A549 (cell line): ENCODE measurements at regions not wholly inside any gene's neighbourhood (a gene's known extent, or its start where the extent isn't known, plus 50 kb on each side); places are given as distances from the start of the nearest gene placed in this dataset.
A peak's percentile ranks its signal among the peaks of the same experiment; 100 is the strongest.

Source experiments
- ATAC-seq, 2 experiments: fragments of 200-7000 bp in 1 of 2; fragments of >200 bp in 1 of 2; cut with Nextera tagmentation in 1 of 2; cut with Tn5 transposase in 1 of 2; 3 replicates each; pipeline versions ENCODE4 v1.8.0 to v1.9.1; 2018 to 2020; ENCODE audit warnings: mild to moderate bottlenecking in 1 of 2, moderate library complexity in 1 of 2
- CTCF ChIA-PET: fragments of 300-600 bp; sonication (Branson Sonifier 250); formaldehyde crosslinking; extraction: SDS; loops from one replicate; lab custom pipeline; 2021; ENCODE audit warnings: antibody characterized with exemption, inconsistent platforms; lab: Yijun Ruan, JAX
- POLR2A ChIA-PET: fragments of 350-600 bp; formaldehyde crosslinking; extraction: SDS; loops from one replicate; lab custom pipeline; 2021; ENCODE audit warnings: antibody characterized with exemption, inconsistent platforms; lab: Yijun Ruan, JAX
- DNase-seq, 2 experiments: peaks; one replicate each; pipeline versions ENCODE4 v3.0.0 to v3.0.0-alpha.2; 2011 to 2016; ENCODE audit warnings: low read depth in 1 of 2, low spot score in 1 of 2
- FAIRE-seq: peaks from 2 replicates; lab custom pipeline; 2011; peaks lifted over from hg19 to GRCh38; lab: Jason Lieb, UNC
- H3K27ac ChIP-seq, 2 experiments: fragments of >200 bp; sonication (Bioruptor Twin); formaldehyde crosslinking; 3 replicates each; pipeline ENCODE4 v1.5.1; 2016 to 2017
- H3K4me1 ChIP-seq: fragments of >200 bp; sonication (Bioruptor Twin); formaldehyde crosslinking; 3 replicates; pipeline ENCODE4 v1.6.1; 2016
- H3K4me2 ChIP-seq: fragments of >200 bp; sonication (Bioruptor Twin); formaldehyde crosslinking; 3 replicates; pipeline ENCODE4 v1.6.1; 2016
- H3K4me3 ChIP-seq: fragments of >200 bp; sonication (Bioruptor Twin); formaldehyde crosslinking; 3 replicates; pipeline ENCODE4 v1.5.1; 2016
- H3K9me3 ChIP-seq: fragments of >200 bp; sonication (Bioruptor Twin); formaldehyde crosslinking; 3 replicates; pipeline ENCODE4 v1.6.1; 2016
- CBX8 ChIP-seq: fragments of 200-600 bp; sonication (generic); IDR thresholded peaks from 2 replicates; pipeline ENCODE4 v1.6.1; 2016
- CHD2 ChIP-seq: fragments of 150-350 bp; IDR thresholded peaks from 2 replicates; pipeline ENCODE4 v1.6.1; 2014; ENCODE audit warnings: low read length; ENCODE audit not compliant: partially characterized antibody
- EHF ChIP-seq: fragments of 250-450 bp; sonication (Bioruptor Pico); IDR thresholded peaks from 2 replicates; pipeline ENCODE4 v1.5.0; 2020; ENCODE audit warnings: mild to moderate bottlenecking
- FOSL2 ChIP-seq, 2 experiments: fragments of 450-650 bp in 1 of 2; fragments of >200 bp in 1 of 2; sonication (Bioruptor Twin) in 1 of 2; formaldehyde crosslinking; IDR thresholded peaks; 2 replicates each; pipeline versions ENCODE4 v1.5.0 to v1.6.1; 2016 to 2020; ENCODE audit warnings: mild to moderate bottlenecking in 1 of 2, moderate library complexity in 1 of 2
- HDAC2 ChIP-seq: fragments of 200-600 bp; sonication (generic); IDR thresholded peaks from 2 replicates; pipeline ENCODE4 v1.6.1; 2016
- HEYL ChIP-seq: fragments of 250-450 bp; sonication (Bioruptor Pico); IDR thresholded peaks from 2 replicates; pipeline ENCODE4 v1.8.0; 2021; ENCODE audit warnings: mild to moderate bottlenecking, moderate library complexity
- JUNB ChIP-seq: fragments of >200 bp; sonication (Bioruptor Twin); formaldehyde crosslinking; IDR thresholded peaks from 2 replicates; pipeline ENCODE4 v1.6.1; 2016
- PHF8 ChIP-seq: fragments of 200-600 bp; sonication (generic); IDR thresholded peaks from 2 replicates; pipeline ENCODE4 v1.6.1; 2016; ENCODE audit warnings: low read depth, mild to moderate bottlenecking, antibody characterized with exemption, moderate library complexity, borderline replicate concordance
- POLR2AphosphoS2 ChIP-seq: conservative IDR thresholded peaks from 2 replicates; pipeline ENCODE4 v1.6.1; 2012; ENCODE audit warnings: low read length, improper control_type of control experiment, inconsistent platforms
- RNF2 ChIP-seq: fragments of 200-600 bp; sonication (generic); IDR thresholded peaks from 2 replicates; pipeline ENCODE4 v1.6.1; 2016; ENCODE audit warnings: low read depth, mild to moderate bottlenecking, antibody characterized with exemption, moderate library complexity, borderline replicate concordance
- TFCP2L1 ChIP-seq: fragments of 250-450 bp; sonication (Bioruptor Pico); IDR thresholded peaks from 2 replicates; pipeline ENCODE4 v1.5.0; 2021; ENCODE audit warnings: mild to moderate bottlenecking
- ZC3H11A ChIP-seq: fragments of 450-650 bp; IDR thresholded peaks from 2 replicates; pipeline ENCODE4 v1.6.1; 2014; ENCODE audit warnings: antibody characterized with exemption, mild to moderate bottlenecking
- ZNF302 ChIP-seq: fragments of 250-450 bp; sonication (Bioruptor Pico); IDR thresholded peaks from 2 replicates; pipeline ENCODE4 v1.9.0; 2021; ENCODE audit warnings: inconsistent platforms, mild to moderate bottlenecking, moderate library complexity
- ZSCAN20 ChIP-seq: fragments of 250-450 bp; sonication (Bioruptor Pico); IDR thresholded peaks from 2 replicates; pipeline ENCODE4 v1.8.0; 2022; ENCODE audit warnings: mild to moderate bottlenecking, moderate library complexity
- WGBS: methylation state at CpG from one replicate; pipeline ENCODE4 v1.1.6; 2017; ENCODE audit errors: missing lambda C conversion rate; 5-methylcytosine and 5-hydroxymethylcytosine counted together
- TF ChIP-seq, protein P1 (sequence below): IDR thresholded peaks from 2 replicates; pipeline ENCODE4 v1.6.1; 2012
- TF ChIP-seq, protein P2 (sequence below): fragments of 450-650 bp; IDR thresholded peaks from 2 replicates; pipeline ENCODE4 v1.6.1; 2014; ENCODE audit warnings: antibody characterized with exemption
- TF ChIP-seq, protein P3 (sequence below): fragments of >200 bp; sonication (Bioruptor Twin); formaldehyde crosslinking; IDR thresholded peaks from 2 replicates; pipeline ENCODE4 v1.6.1; 2016
- TF ChIP-seq, protein P4 (sequence below): IDR thresholded peaks from 2 replicates; pipeline ENCODE4 v1.6.1; 2012

DNA sequence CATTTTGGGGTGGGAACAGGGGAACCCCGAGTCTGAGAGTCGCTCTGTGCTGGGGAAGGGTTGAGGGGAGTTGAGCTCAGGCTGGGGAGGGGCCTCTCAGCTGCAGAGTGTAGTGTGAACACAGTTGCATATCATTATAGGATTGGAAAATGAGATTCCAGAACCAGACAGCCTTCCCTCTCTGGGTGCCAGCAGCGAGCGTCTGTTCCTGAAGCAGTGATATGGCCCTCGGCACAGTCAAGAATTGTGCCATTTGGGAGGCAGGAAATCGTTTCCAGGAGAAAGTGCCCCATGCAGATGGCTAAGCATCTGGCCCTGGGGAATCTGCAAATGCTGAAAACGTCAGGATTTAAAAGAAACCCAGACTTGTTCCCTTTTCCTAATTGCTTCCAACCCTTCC lies 70.4 kb upstream of the SFSWAP start:
- CTCF ChIA-PET, result no interaction called here
- ATAC-seq (no peak), DNase-seq (no peak), FAIRE-seq (no peak)
- H3K27ac ChIP-seq, result no peak overlapping the region
- 12% methylated on average over 7 of the region's 7 CpGs for WGBS
- no peak overlapping the region for H3K4me2 ChIP-seq
- POLR2A ChIA-PET, result no interaction called here
- no peaks in the 10 kb centered on the region for H3K9me3 ChIP-seq
- TF ChIP-seq ZNF302 (CRISPR knock-in tag) (no peak), PHF8 (no peak)
- H3K4me1 ChIP-seq, result no peaks in the 10 kb centered on the region
- no peak overlapping the region for H3K4me3 ChIP-seq

DNA sequence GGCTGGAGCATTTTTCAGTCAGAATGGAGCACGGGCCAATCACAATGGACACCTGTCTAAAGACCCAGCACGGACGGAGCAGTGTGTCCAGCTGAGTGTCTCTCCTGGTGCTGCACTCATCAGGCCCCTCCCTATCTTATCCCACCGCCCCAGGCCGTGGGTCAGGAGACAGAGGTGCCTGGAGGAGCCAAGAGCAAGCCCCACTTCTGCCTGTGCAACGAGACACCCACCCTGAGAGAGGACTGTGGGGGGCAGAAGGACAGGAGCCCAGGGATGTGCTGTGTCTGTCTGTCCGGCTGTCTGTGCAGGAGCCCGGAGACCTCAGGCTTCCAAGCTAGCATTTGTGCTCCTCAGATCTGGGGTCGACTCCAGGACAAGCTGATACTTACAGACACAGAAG lies 69.6 kb upstream of the SFSWAP start:
- FAIRE-seq (no peak), DNase-seq (no peak), ATAC-seq (peak in 1 of 2 experiments; percentile 7; a peak in 2 of 6 replicates)
- POLR2A ChIA-PET, result no interaction called here
- no peak overlapping the region for H3K4me2 ChIP-seq
- no peak for TF ChIP-seq CHD2
- H3K27ac ChIP-seq, result no peak overlapping the region
- CTCF ChIA-PET, result no interaction called here
- no peak overlapping the region for H3K4me3 ChIP-seq
- WGBS, result 30% methylated on average over 9 of the region's 9 CpGs
- H3K9me3 ChIP-seq, result no peaks in the 10 kb centered on the region
- no peaks in the 10 kb centered on the region for H3K4me1 ChIP-seq

DNA sequence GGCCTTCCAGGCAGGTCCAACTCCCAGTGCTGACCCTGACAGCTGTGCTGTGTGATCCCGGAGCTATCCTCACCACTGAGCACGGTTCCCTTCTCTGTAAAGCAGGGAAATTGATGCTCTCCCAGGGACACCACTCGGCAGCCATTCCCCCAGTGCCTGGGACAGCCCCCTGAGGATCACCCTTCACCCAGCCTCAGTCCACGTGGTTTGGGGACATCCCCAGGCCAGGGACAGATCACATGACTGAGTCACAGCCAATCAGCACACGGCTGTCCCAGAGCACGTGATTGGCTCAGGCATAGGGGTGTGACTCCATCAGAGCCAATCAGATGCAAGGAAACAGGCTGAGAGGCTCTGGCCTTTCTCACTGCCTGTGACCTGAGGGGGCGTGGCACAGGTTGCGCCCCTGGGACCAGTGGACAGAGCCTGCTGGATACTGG lies 68.8 kb upstream of the SFSWAP start:
- Histone ChIP-seq H3K4me1 (no peaks in the 10 kb centered on the region), H3K4me3 (no peak overlapping the region), H3K27ac (no peak overlapping the region), H3K4me2 (no peak overlapping the region), H3K9me3 (no peaks in the 10 kb centered on the region)
- POLR2A ChIA-PET, result no interaction called here
- no peak for FAIRE-seq
- TF ChIP-seq, protein P1, sequence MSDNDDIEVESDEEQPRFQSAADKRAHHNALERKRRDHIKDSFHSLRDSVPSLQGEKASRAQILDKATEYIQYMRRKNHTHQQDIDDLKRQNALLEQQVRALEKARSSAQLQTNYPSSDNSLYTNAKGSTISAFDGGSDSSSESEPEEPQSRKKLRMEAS, result no peak
- TF ChIP-seq, protein P2, sequence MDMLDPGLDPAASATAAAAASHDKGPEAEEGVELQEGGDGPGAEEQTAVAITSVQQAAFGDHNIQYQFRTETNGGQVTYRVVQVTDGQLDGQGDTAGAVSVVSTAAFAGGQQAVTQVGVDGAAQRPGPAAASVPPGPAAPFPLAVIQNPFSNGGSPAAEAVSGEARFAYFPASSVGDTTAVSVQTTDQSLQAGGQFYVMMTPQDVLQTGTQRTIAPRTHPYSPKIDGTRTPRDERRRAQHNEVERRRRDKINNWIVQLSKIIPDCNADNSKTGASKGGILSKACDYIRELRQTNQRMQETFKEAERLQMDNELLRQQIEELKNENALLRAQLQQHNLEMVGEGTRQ, result peak; percentile 91
- ATAC-seq, result peak in 1 of 2 experiments; percentile 59; a peak in 3 of 6 replicates
- peak; percentile 43 to 58 for DNase-seq
- CTCF ChIA-PET, result no interaction called here
- 39% methylated on average over 7 of the region's 8 CpGs for WGBS

DNA sequence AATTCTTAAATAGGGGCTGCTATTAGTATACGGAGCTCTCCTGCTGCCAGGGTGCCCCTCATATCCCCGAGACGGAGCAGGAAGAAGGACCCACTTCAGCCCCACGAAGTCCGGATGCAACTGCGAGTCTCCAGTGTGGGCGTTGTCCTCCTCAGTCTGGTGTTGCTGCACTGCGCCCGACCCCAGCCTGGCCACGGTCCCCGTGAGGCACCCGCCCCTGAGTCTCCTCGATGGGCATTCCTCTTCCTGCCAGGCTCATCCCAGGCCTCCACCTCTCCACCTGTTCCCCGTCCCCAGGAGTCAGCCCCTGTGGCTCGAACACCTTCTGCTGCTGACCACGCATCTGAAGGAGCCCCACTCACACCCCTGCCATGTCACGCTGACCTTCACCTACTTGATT lies 68.1 kb upstream of the SFSWAP start:
- Histone ChIP-seq H3K4me1 (no peaks in the 10 kb centered on the region), H3K4me3 (no peak overlapping the region), H3K4me2 (no peak overlapping the region), H3K27ac (no peak overlapping the region), H3K9me3 (no peaks in the 10 kb centered on the region)
- POLR2A ChIA-PET, result no interaction called here
- no peak for ATAC-seq
- no peak for FAIRE-seq
- no peak for DNase-seq
- 73% methylated on average over 17 of the region's 17 CpGs for WGBS
- TF ChIP-seq FOSL2 (IDR thresholded peaks at IDR 0.05) (no peak), FOSL2 (CRISPR knock-in tag; IDR thresholded peaks at IDR 0.05) (no peak), JUNB (no peak), ZC3H11A (no peak), TFCP2L1 (CRISPR knock-in tag) (no peak), HDAC2 (no peak), RNF2 (no peak), CBX8 (no peak), POLR2AphosphoS2 (no peak), ZSCAN20 (no peak), EHF (CRISPR knock-in tag) (no peak), HEYL (CRISPR knock-in tag) (no peak)
- TF ChIP-seq, protein P3, sequence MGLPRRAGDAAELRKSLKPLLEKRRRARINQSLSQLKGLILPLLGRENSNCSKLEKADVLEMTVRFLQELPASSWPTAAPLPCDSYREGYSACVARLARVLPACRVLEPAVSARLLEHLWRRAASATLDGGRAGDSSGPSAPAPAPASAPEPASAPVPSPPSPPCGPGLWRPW, result no peak
- TF ChIP-seq, protein P4, sequence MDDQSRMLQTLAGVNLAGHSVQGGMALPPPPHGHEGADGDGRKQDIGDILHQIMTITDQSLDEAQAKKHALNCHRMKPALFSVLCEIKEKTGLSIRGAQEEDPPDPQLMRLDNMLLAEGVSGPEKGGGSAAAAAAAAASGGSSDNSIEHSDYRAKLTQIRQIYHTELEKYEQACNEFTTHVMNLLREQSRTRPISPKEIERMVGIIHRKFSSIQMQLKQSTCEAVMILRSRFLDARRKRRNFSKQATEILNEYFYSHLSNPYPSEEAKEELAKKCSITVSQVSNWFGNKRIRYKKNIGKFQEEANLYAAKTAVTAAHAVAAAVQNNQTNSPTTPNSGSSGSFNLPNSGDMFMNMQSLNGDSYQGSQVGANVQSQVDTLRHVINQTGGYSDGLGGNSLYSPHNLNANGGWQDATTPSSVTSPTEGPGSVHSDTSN, result no peak
- TF ChIP-seq, protein P1, result no peak
- CTCF ChIA-PET, result no interaction called here
